Activated T-helper 9 cell treated with anti-CD3 and anti-CD28 coated beads, Interleukin-2, amount 50 U/mL, for 16 hours (primary cell): ENCODE measurements at regions not wholly inside any gene's neighbourhood (a gene's known extent, or its start where the extent isn't known, plus 50 kb on each side); places are given as distances from the start of the nearest gene placed in this dataset.
"Not testable (repeated sequence)": the region's sequence is repeated elsewhere in the genome, so short reads cannot be mapped to it uniquely, and the experiment has no call there.

ENCODE experiments used
- DNase-seq: peaks from one replicate; pipeline ENCODE4 v3.0.0-alpha.2; 2020; ENCODE audit warnings: low read depth

DNA sequence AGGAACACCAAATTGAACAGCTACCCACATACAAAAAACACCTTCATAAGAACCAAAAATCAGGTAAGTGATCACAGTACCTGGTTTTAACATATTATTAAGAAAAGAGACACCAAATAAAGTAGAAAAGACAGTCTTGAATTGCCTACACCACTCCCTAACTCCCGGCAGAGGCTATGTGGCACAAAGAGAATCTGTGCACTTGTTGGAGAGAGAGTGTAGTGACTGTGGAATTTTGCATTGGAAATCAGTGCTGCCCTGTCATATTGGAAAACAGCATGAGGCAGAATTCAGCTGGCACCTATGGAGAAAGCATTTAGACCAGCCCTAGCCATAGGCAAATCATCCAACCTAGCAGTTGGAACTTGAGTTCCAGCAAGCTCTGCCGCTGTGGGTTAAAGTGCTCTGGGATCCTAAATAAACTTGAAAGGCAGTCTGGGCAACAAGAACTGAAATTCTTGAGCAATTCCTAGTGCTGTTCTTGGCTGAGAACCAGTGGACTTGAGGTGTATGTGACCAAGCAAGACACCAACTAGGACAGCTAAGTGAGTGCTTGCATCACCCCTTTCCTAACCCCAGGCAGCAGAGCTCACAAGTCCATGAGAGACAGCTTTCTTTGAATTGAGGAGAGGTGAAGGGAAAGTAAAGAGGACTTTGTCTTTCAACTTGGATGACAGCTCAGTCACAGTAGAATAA, 969.6 kb upstream of the ALCAM start:
- DNase-seq = no peak

DNA sequence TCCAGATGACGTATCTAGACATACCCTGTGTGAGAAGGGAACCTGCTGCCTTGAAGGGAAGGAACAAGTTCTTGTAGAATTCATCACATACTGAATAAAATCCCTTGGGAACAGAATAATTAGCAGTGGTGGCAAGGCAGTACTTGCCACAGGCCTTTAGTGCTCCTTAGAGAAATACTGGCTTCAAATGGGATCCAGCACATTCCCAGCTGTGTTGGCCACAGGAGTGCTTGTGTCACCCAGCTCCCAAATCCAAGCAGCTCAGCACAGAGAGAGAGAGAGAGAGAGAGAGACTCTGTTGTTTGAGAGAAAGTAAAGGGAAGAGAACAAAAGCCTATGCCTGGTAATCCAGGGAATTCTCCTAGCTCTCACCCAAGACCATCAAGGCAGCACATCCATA, 969.0 kb upstream of the ALCAM start:
- DNase-seq = no peak

DNA sequence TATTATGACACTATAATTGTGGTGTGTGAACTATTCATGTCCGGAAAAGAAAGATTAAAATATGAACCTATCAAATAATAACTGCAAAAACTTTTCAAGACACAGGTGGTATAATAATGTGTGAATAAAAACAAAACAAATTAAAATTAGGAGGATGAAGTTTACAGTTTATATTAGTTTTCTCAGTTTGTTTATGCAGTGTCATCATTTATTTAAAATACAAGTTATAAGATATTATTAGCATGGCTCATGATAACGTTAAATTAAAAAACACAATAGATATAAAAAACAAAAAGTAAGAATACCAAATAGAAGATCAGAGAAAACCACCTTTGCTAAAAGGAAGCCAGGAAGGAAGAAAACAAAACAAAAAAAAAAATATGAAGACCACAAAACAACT, 963.8 kb upstream of the ALCAM start:
- DNase-seq = no peak

DNA sequence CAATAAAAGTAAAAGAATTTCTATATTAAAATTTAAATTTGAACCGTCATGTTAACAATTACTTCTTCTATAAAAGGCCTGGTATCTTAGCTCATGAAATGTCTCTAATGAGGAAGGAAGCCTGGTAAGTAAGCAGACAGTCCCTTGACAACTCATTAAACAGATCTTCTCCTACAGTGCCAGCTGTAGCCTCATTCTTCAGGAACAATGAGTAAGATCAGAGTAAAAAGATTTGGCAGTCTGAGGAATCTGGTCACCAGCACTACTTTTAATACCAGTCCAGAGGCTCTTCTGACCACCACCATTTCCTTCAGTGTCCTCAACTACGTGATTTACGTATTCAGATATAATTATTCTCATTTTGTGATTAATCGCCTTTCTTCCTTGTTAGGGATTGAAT, 955.0 kb upstream of the ALCAM start:
- no peak for DNase-seq

DNA sequence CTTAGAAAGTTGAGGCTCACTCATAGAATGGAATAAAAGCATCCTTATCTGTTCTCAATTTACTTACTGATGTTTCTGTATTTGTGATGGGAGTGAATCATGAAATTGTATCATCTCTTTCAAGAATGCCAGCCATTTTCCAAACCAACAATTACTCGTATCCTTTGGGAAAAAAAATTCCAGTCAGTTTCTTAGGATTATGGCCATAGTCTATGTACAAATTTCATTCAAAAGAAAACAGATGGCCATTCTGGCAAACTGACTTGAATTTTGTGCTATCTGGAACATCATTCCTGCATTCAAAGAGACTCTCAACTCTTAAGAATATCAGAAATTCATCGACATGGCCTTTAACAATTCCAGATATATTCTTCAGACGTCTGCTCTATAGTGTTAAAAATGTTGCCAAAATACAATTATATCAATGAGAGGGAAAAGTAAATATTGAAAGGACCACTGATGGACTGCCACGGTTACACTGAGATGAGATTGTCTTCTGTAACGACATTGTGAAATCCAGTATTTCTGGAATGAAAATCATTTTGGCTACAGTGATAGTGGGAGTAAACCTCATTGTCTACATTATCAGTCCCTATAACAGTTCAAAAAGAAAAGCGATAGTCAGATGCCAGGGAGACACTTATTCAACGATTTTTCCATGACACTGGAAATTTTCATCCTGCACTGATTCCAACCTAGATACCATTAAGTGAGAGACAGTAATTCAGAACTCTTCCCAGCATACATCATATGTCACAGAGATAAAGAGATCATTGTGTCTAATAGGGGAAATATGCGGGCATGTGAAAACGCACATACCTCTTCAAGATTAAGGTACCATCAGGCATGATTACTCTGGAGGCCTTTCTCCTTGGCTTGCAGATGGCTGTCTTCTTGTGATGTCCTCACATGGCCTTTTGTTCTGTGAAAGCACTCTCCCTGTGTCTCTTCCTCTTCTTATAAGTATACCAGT, 953.8 kb upstream of the ALCAM start:
- no peak for DNase-seq

DNA sequence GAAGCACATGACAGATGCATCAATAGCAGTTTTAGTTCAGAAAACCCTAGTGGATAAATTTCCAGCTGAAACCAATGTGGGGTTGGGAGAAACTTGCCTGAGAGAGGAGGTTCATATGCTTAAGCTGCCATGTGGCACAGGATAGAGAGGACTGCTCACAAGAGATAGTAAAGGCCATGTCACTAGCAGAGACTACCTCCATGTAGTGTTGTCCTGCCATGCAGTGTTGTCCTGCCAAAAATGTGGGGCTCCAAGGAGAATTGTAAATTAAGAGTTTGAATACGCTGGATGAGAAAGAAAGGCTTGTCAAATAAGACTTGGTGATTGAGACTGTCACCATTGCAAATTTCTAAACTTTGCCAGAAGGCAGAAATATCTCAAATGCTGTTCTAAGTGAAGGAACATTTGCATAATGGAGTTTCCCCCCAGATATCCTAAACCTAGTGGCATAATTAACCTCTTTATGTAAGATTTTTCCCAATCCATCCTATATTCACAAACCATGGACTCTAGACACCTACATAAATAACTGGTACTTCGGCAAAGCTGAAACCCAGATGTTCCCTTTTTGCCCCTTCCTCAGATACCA, 938.3 kb upstream of the ALCAM start:
- no peak for DNase-seq

DNA sequence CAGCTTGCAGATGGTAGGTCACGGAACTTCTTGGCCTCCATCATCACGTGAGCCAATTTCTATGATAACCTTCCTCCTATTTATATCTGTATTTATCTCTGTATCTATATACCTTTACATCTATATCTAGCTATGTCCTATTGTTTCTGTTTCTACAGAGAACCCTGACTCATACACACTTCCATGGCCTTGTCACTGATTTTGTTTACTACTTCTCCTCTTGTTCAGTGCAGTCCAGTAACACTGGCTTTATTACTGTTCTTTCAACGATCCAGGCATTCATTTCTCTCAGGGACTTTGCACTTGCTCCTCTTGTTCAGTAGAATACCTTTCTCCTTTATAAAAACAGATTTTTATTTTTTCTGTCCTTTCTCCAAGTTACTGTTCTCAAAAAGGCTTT, 937.0 kb upstream of the ALCAM start:
- no peak for DNase-seq

DNA sequence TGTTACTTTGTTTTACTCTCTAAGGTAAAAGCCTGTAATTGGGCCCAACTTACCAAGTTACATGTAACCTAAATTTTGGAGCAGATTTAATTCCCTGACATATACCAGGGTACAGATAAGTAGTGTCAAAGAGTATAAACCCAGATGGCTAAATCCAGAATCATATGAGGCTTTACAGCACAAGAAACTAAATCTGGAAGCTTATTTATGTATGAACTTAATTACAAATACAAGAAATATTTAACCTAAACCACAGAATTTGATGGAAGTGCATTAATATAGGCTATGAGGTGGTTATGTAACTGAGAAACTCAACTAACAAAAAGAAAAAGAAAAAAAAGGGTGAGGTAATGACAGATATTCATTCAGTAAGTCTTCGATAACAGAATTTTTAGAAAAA, 930.2 kb upstream of the ALCAM start:
- no peak for DNase-seq

DNA sequence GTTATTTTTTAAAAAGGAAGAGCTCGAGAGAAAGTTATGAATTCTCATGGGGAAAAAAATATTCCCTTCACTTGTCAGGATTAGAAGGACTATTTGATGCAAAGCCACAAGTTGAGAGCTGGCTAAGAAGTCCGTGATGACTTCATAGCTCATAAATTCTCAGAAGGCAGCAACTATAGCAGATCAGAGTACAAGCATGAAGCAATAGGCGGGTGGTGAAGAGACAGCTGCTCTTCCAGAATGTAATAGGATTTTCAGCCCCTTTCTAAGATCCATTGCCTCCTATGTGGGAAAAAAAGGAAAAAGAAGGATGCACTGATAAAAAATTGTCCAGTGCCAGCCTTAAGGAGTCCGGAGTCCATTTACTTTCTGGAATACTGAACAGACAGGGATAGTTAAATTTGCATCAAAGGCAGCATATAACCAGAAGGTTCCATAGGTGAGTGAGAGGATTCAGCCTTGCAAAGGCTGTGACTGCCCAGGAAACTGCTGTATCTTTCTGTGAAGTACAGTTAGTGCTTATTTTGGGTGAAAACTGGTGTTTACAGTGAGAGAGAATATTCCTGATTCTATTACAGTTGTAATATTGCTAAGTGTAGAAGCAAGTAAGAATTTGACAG, 929.5 kb upstream of the ALCAM start:
- DNase-seq = no peak

DNA sequence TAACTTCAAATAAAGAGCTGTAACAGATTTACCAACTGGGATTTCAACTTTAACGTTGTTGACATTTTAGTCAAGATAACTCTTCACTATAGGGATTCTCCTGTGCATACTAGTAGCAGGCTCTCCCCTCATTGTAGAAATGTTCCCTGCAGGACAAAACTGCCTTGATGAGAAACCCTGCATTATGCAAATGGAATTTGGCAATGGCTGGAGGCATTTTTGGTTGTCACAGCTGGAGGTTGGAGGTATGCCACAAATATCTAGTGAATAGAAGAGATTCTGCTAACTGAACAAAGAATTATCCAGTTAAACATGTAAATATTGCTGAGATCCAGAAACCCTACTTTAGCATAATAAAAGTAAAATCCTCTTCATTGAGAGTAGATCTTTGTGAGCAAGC, 928.8 kb upstream of the ALCAM start:
- no peak for DNase-seq

DNA sequence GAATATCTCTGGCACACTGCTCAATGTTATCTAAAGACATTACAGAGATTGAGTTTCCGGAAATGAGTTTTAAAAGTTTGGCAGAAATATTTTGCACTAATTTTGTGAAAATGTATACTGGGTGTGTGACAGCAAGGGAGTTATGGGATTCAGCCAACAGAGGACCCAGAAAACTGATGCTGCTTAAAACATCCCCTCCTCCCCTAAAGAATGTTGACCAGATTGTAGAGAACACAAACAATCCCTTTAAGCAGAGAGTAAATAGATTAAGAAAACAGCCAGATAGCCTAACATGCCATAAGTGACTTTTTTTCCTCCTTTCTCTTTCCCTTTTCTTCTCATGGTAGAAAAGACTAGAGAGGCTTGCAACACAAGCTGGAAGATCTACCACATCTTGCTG, 928.0 kb upstream of the ALCAM start:
- no peak for DNase-seq

DNA sequence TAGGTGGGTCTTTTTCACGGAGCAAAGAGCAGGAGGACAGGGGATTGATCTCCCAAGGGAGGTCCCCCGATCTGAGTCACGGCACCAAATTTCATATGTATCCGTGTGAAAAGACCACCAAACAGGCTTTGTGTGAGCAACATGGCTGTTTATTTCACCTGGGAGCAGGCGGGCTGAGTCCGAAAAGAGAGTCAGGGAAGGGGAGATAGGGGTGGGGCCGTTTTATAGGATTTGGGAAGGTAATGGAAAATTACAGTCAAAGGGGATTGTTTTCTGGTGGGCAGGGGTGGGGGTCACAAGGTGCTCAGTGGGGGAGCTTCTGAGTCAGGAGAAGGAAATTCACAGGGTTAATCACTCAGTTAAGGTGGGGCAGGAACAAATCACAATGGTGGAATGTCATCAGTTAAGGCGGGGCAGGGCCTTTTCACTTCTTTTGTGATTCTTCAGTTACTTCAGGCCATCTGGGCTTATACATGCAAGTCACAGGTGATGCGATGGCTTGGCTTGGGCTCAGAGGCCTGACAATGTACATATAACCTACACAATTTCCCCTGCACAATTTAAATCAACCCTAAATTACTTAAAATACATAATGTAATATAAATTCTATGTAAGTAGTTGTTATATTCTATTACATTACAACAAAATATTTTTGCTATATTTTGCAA, 921.3 kb upstream of the ALCAM start:
- DNase-seq = not testable (repeated sequence)

DNA sequence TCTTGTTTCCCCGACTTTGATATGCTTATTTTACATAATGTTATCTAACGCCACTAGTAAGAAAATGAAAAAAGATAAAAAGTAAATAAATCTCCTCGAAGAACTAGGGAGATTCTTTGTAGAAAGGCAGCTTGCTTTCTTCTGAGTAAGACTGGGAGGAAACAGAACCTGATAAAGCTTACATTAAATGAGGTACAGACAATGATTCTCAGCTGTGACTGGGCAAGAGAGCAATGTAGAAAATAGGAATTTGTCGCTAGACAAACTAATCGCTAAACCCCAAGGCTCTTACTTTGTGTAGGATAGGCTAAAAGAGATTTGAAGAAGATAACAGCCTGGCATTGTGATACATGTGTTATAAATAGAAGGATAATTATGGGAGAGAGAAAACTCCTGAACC, 919.0 kb upstream of the ALCAM start:
- no peak for DNase-seq

DNA sequence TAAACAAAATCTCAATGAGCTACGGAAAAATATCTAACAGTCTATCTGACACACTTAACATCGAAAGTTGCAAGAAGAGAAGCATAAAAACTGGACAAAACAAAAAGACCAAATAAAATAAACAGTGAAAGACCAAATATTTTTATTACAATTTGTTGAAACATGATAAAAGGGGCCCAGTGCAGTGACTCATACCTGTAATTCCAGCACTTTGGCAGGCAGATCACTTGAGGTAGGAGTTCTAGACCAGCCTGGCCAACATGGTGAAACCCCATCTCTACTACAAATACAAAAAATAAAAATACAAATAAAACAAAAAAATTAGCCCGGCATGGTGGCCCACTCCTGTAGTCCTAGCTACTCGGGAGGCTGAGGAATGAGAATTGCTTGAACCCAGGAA, 914.0 kb upstream of the ALCAM start:
- no peak for DNase-seq

DNA sequence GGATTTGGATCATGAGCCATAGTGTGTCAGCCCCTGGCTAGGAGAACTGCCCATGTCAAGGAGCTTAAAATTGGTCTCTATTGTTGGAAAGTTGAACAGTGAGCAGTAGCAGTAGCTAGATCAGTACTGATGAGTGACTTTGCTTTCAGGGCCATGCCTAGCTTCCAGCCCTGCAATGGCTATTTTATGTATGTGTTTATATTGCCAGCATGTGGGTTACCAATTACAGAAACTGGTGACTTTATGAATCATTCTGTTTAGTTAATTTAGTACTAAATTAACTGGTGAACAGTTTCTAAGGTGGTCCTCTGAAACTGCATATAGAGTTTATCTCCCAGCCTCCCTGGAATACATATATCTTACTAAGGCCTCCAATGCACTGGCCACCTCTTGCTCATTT, 908.1 kb upstream of the ALCAM start:
- no peak for DNase-seq

DNA sequence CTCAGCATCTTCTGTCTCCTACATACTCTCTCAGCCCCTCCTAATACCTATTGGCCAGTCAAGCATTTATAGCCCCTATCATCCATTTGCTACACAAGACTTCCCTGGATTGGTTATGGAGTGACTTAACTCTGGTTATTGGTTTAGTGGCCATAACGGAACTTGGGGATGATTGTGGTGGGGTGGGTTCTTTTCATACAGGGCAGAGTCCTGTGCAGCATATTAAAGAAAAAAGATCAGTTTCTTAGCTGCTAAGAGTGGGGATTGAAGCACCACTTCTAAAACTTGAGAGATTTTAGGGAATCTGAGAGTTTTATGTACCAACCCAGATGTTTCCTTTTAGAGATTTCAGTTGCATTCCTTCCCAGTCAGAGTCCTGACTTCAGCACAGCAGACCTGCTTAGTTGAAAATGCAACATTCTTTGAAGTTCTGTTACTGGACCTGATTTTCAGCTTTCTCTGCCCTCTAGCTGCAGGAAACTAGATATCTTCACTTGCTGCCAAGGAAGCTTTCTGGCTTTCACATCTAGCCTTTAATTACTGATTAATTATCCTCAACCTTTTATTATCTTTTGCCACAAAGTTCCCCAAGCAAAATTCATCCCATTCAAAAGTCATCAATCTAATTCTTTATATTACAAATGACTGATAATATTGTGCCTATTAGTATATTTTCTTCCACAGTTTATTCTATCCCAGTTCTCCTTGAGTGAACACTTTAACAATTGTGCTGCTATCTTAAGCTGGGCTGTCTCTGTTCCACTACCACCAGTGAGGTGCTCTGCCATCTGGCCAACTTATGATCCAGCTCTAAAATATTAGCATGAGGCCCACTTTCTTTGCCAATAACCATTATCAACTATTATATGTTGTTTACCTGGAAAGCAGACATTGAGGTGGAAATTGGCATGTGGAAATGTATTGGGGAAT, 906.0 kb upstream of the ALCAM start:
- DNase-seq = no peak

DNA sequence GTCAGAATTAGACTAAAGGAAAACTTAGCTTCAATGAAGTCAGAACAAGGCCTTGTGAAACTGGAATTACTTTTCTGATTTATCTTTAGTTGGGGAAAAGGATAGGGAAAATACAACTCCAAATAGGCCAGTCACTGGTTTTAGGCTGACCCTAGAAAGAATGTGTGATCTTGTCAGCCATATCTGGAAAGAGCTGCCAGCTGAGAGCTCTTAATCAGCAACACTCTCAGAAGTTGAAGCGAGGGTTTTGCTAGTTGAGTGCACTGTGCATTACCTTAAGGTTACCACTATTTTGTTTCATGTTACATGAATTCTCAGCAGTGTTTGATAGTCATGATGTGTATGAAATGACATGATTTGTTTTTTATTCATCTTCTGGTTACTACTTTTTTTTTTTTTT, 905.3 kb upstream of the ALCAM start:
- DNase-seq = no peak

DNA sequence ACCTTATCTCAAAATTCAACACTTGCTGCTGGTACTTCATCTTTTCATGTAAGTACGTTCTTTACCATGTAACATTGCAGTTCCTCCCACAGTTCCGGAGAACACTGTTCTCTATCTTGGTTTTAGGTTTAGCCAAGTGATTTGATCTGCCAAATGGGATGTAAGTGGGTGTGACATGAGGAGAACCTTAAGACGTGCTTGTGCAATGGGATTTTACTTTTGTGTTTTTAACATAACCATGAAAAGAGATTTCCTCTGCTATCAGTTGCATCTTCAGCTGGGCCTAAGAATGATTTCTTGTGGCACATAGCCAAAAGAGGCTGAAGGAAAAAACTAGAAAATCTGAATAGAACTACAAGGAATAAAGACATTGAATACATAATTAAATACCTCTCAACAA, 894.5 kb upstream of the ALCAM start:
- no peak for DNase-seq

DNA sequence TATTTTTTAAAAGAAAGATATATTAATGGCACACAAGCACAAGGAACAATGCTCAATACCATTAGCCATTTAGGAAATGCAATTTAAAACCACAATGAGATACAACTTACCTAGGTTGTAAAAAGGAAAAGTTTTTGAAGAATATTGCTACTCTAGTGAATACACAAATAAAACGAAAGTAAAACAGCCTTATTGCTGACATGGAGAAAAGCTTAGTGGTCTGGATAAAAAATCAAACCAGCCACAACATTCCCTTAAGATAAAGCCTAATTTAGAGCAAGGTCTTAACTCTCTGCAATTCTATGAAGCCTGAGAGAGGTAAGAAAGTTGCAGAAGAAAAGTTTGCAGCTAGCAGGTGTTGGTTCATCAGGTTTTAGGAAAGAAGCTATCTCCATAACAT, 892.7 kb upstream of the ALCAM start:
- DNase-seq = no peak

DNA sequence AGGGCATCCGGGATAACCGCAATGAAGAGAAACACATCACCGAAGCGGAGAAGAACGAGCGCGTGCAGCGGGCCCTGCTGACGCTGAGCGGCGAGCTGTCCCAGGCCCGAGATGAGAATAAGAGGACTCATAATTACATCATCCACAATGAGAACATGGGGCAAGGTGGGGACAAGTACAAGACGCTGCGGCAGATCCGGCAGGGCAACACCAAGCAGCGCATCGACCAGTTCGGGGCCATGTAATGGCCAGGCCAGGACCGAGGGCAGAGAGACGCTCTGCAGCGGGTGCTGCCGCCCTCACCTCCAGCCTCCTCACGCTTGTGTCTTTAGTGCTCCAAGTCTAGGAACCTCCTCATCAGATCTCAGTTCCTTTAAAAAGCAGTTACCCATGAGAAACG, 863.7 kb upstream of the ALCAM start:
- no peak for DNase-seq
